ENCODE measurements at regions not wholly inside any gene's neighbourhood (a gene's known extent, or its start where the extent isn't known, plus 50 kb on each side); places are given as distances from the start of the nearest gene placed in this dataset.
"Not testable (repeated sequence)": the region's sequence is repeated elsewhere in the genome, so short reads cannot be mapped to it uniquely, and the experiment has no call there.

- H3K27ac ChIP-seq, result no peak overlapping the region
- no peak for TF ChIP-seq POLR2AphosphoS5 (IDR thresholded peaks at IDR 0.05; ENCODE audit: insufficient read depth in 1 of 2, low read depth in 1 of 2)
- TF ChIP-seq CTCF (IDR thresholded peaks at IDR 0.05), result no peak
- no peak for TF ChIP-seq POLR2A (IDR thresholded peaks at IDR 0.05)
- no peak for DNase-seq (ENCODE audit: extremely low spot score in 2 of 2)
- intact Hi-C loops (cut with DNase I), result no loop called here
- no peaks in the 10 kb centered on the region for H3K4me1 ChIP-seq
- no peaks in the 10 kb centered on the region for H3K9me3 ChIP-seq
- H3K4me3 ChIP-seq, result no peak overlapping the region
- H3K27me3 ChIP-seq, result no peaks in the 10 kb centered on the region
- no peaks in the 10 kb centered on the region for H3K36me3 ChIP-seq
Observed at GRCh38 chr5:1718669-1719068, 81.0 kb downstream of the MRPL36 start.

DNA sequence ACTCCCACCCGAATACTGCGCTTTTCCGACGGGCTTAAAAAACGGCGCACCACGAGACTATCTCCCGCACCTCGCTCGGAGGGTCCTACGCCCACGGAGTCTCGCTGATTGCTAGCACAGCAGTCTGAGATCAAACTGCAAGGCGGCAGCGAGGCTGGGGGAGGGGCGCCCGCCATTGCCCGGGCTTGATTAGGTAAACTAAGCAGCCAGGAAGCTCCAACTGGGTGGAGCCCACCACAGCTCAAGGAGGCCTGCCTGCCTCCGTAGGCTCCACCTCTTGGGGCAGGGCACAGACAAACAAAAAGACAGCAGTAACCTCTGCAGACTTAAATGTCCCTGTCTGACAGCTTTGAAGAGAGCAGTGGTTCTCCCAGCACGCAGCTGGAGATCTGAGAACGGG lies 89.5 kb downstream of the MRPL36 start:
- H3K4me3 ChIP-seq; H3K27ac ChIP-seq; H3K36me3 ChIP-seq; H3K27me3 ChIP-seq; intact Hi-C loops (cut with DNase I); DNase-seq (ENCODE audit: extremely low spot score in 2 of 2); H3K9me3 ChIP-seq; H3K4me1 ChIP-seq: not testable (repeated sequence)

DNA sequence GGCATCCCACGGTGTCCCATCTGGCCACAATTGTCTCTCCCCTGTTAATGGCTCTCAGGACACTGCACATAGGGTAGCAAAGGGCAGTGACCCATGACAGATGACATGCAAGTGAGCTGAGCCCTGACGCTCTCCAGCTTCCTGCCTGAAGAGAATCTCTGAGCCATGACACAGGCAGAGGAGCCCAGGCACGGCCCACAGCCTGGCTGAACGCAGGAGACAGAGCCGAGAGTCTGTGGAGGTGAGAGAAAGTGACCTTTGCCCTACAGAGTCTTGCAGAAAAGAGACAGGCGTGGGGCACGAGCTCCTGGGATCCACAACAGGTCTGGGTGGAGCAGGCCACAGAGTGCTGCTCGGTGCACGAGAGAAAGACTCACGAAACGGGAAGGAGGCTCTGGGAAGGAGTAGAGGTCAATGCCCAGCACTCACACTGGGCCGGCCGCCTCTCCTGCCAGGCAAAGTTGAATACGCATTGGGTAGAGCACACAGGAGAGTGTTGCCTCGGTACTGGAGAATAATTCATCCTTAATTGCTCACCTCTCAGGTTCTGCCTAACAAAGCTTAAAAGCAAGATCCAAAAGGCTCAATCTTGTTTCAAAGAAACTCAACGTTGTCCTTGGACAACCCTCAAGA lies 90.3 kb downstream of the MRPL36 start:
- H3K4me1 ChIP-seq, result no peaks in the 10 kb centered on the region
- no peak for TF ChIP-seq CTCF (IDR thresholded peaks at IDR 0.05)
- no peak for TF ChIP-seq POLR2A (IDR thresholded peaks at IDR 0.05)
- no peak for TF ChIP-seq POLR2AphosphoS5 (IDR thresholded peaks at IDR 0.05; ENCODE audit: insufficient read depth in 1 of 2, low read depth in 1 of 2)
- intact Hi-C loops (cut with DNase I), result no loop called here
- no peaks in the 10 kb centered on the region for H3K36me3 ChIP-seq
- no peak overlapping the region for H3K27ac ChIP-seq
- no peak overlapping the region for H3K4me3 ChIP-seq
- H3K9me3 ChIP-seq, result no peaks in the 10 kb centered on the region
- H3K27me3 ChIP-seq, result no peaks in the 10 kb centered on the region
- DNase-seq (ENCODE audit: extremely low spot score in 2 of 2), result no peak

DNA sequence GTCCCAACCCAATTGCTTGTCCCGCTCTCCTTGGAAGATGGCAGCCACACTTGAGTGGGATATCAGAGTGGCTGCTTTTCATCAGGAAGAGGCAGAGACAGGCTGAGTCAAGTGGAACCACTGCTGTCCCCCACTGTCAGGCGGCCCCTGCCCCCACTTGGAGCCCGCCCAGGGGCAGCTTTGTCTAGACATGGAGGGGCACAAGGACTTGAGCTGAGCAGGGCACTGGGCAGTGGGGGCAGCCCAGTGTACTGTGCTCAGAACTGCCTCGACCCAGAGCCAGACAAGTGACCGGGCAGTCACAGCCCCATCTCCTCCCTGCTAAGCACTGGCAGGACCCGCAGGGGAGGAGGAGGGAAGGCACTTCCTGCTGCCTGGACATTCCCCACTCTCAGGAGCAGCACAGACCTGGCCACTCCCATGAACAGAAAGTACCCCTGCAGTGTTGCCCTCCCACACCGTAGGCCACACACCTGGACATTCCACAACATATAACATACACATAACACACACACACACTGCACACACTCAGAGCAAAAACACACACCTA lies 91.0 kb downstream of the MRPL36 start:
- no peaks in the 10 kb centered on the region for H3K27me3 ChIP-seq
- no peaks in the 10 kb centered on the region for H3K36me3 ChIP-seq
- H3K4me1 ChIP-seq, result no peaks in the 10 kb centered on the region
- DNase-seq (ENCODE audit: extremely low spot score in 2 of 2), result no peak
- TF ChIP-seq CTCF (IDR thresholded peaks at IDR 0.05) (no peak), POLR2A (IDR thresholded peaks at IDR 0.05) (no peak), POLR2AphosphoS5 (IDR thresholded peaks at IDR 0.05; ENCODE audit: insufficient read depth in 1 of 2, low read depth in 1 of 2) (no peak)
- no peaks in the 10 kb centered on the region for H3K9me3 ChIP-seq
- intact Hi-C loops (cut with DNase I), result no loop called here
- H3K27ac ChIP-seq, result no peak overlapping the region
- H3K4me3 ChIP-seq, result no peak overlapping the region

DNA sequence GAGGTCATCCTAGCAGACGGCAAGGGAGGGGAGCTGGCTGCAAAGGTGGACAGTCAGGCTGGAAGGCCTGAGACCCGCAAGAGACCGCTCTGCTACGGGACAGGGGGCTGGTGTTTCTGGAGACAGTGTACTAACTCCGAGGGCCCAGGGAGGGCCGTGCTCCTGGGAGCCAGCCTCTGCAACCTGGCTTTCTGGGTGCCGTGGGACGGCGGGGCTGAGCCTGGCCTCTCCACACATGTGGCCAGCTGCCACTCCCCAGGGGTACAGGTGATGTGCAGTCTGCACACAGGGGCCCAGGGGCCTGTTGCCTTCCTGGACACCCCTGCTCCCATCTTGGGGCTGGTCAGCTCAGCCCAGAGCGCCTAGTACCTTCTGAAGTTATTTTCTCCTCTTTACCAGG lies 92.2 kb downstream of the MRPL36 start:
- Histone ChIP-seq H3K36me3 (no peaks in the 10 kb centered on the region), H3K27me3 (no peaks in the 10 kb centered on the region), H3K4me3 (no peak overlapping the region), H3K27ac (no peak overlapping the region), H3K4me1 (no peaks in the 10 kb centered on the region), H3K9me3 (no peaks in the 10 kb centered on the region)
- intact Hi-C loops (cut with DNase I), result no loop called here
- TF ChIP-seq POLR2A (IDR thresholded peaks at IDR 0.05) (no peak), CTCF (IDR thresholded peaks at IDR 0.05) (no peak), POLR2AphosphoS5 (IDR thresholded peaks at IDR 0.05; ENCODE audit: insufficient read depth in 1 of 2, low read depth in 1 of 2) (no peak)
- no peak for DNase-seq (ENCODE audit: extremely low spot score in 2 of 2)
